OCI-LY7 (cell line): ENCODE measurements at regions not wholly inside any gene's neighbourhood (a gene's known extent, or its start where the extent isn't known, plus 50 kb on each side); places are given as distances from the start of the nearest gene placed in this dataset.

ENCODE experiments used
- EZH2phosphoT487 ChIP-seq: fragments of 200-600 bp; sonication (generic); IDR thresholded peaks from 2 replicates; pipeline ENCODE4 v1.6.1; 2018; ENCODE audit warnings: low read depth, borderline replicate concordance, mild to moderate bottlenecking, mixed run types, antibody characterized with exemption, low read length, moderate library complexity, mixed read lengths
- TF ChIP-seq, protein P1 (sequence below): fragments of 200-600 bp; sonication (generic); conservative IDR thresholded peaks from 2 replicates; pipeline ENCODE4 v1.5.1; 2014; ENCODE audit warnings: mild to moderate bottlenecking, antibody characterized with exemption, low read length, moderate library complexity, mixed read lengths

DNA sequence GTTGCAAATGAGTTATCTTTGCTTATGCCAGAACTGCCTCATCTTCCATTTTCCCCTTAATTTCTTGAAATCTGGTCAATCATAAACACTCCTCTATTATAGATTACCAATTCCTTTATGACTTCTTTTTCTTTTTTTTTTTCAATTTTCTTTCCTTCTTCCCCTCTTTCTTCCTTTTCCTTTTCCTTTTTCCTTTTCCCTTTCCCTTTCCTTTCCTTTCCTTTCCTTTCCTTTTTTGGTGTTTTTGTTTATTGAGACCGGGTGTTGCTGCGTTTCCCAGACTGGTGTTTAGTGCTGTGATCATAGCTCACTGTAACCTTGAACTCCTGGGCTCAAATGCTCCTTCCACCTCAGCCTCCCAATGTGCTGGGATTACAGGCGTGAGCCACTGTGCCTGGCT is 151.4 kb upstream of the FOXP2 start:
- TF ChIP-seq, protein P1, sequence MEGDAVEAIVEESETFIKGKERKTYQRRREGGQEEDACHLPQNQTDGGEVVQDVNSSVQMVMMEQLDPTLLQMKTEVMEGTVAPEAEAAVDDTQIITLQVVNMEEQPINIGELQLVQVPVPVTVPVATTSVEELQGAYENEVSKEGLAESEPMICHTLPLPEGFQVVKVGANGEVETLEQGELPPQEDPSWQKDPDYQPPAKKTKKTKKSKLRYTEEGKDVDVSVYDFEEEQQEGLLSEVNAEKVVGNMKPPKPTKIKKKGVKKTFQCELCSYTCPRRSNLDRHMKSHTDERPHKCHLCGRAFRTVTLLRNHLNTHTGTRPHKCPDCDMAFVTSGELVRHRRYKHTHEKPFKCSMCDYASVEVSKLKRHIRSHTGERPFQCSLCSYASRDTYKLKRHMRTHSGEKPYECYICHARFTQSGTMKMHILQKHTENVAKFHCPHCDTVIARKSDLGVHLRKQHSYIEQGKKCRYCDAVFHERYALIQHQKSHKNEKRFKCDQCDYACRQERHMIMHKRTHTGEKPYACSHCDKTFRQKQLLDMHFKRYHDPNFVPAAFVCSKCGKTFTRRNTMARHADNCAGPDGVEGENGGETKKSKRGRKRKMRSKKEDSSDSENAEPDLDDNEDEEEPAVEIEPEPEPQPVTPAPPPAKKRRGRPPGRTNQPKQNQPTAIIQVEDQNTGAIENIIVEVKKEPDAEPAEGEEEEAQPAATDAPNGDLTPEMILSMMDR: no peak
- no peak for TF ChIP-seq EZH2phosphoT487
